A673 (cell line): ENCODE measurements at regions not wholly inside any gene's neighbourhood (a gene's known extent, or its start where the extent isn't known, plus 50 kb on each side); places are given as distances from the start of the nearest gene placed in this dataset.

Experiments
- BruUV-seq: library from RNA; stranded (reverse); fragments of 400-500 nt; replicated peaks from 2 replicates; lab custom pipeline; 2021; lab: Mats Ljungman, UMichigan
- CTCF ChIA-PET: fragments of 300-600 bp; sonication (Branson Sonifier 250); formaldehyde crosslinking; loops from one replicate; lab custom pipeline; 2022; ENCODE audit warnings: antibody characterized with exemption; lab: Charles Lee
- POLR2A ChIA-PET: fragments of 300-600 bp; sonication (Branson Sonifier 250); formaldehyde crosslinking; loops from one replicate; lab custom pipeline; 2022; ENCODE audit warnings: antibody characterized with exemption; ENCODE audit not compliant: low non-redundant PET; lab: Charles Lee
- DNase-seq: peaks from one replicate; pipeline ENCODE4 v3.0.0-alpha.2; 2015; ENCODE audit warnings: low spot score
- H3K27ac ChIP-seq: fragments of 200-600 bp; sonication (generic); 2 replicates; pipeline ENCODE4 v1.5.1; 2016; ENCODE audit warnings: mixed run types, low read depth, mild to moderate bottlenecking, mixed read lengths, antibody characterized with exemption, low read length; ENCODE audit not compliant: poor library complexity, severe bottlenecking
- H3K27me3 ChIP-seq: fragments of 200-600 bp; sonication (generic); replicated peaks from 2 replicates; pipeline ENCODE4 v1.6.1; 2017; ENCODE audit warnings: mixed run types, low read depth, mild to moderate bottlenecking, mixed read lengths, antibody characterized with exemption, low read length; ENCODE audit not compliant: insufficient read depth, poor library complexity
- H3K36me3 ChIP-seq: fragments of 200-600 bp; sonication (generic); 2 replicates; pipeline ENCODE4 v1.6.1; 2016; ENCODE audit warnings: mixed run types, mild to moderate bottlenecking, mixed read lengths, antibody characterized with exemption, low read length; ENCODE audit not compliant: insufficient read depth, poor library complexity, severe bottlenecking
- H3K4me1 ChIP-seq: fragments of 200-600 bp; sonication (generic); 2 replicates; pipeline ENCODE4 v1.6.1; 2017; ENCODE audit warnings: mixed run types, mild to moderate bottlenecking, mixed read lengths, antibody characterized with exemption, low read length; ENCODE audit not compliant: insufficient read depth, poor library complexity, severe bottlenecking
- H3K4me3 ChIP-seq: fragments of 200-600 bp; sonication (generic); 2 replicates; pipeline ENCODE4 v1.5.1; 2016; ENCODE audit warnings: low read depth, mixed run types, mild to moderate bottlenecking, mixed read lengths, low read length; ENCODE audit not compliant: poor library complexity, severe bottlenecking
- H3K9me3 ChIP-seq: fragments of 200-600 bp; sonication (generic); 2 replicates; pipeline ENCODE4 v1.6.1; 2016; ENCODE audit warnings: mixed run types, low read depth, mild to moderate bottlenecking, mixed read lengths, antibody characterized with exemption, low read length; ENCODE audit not compliant: poor library complexity, severe bottlenecking
- CTCF ChIP-seq: fragments of 300-800, 200-600 bp; sonication (generic); conservative IDR thresholded peaks from 2 replicates; pipeline ENCODE4 v1.5.1; 2017; ENCODE audit warnings: low read depth, mild to moderate bottlenecking, antibody characterized with exemption, low read length, moderate library complexity, mixed read lengths
- EZH2 ChIP-seq: fragments of 200-600 bp; sonication (generic); IDR thresholded peaks from 2 replicates; pipeline ENCODE4 v1.6.1; 2017; ENCODE audit warnings: borderline replicate concordance, low read depth, mild to moderate bottlenecking, mixed read lengths, antibody characterized with exemption, low read length; ENCODE audit not compliant: poor library complexity, severe bottlenecking
- intact Hi-C: fragments of 100-400 bp; cut with micrococcal nuclease; formaldehyde crosslinking; loops from one replicate; pipeline ENCODE4 v1.10.0; 2022; ENCODE audit not compliant: unreplicated experiment

- H3K4me3 ChIP-seq, result no peak overlapping the region
- no peaks in the 10 kb centered on the region for H3K27me3 ChIP-seq
- H3K36me3 ChIP-seq, result no peaks in the 10 kb centered on the region
- no peak overlapping the region for H3K27ac ChIP-seq
- ChIA-PET POLR2A (no interaction called here), CTCF (no interaction called here)
- no peak for DNase-seq
- intact Hi-C loops, result no loop called here
- no peaks in the 10 kb centered on the region for H3K4me1 ChIP-seq
- TF ChIP-seq CTCF (no peak), EZH2 (no peak)
- no peaks in the 10 kb centered on the region for H3K9me3 ChIP-seq
- BruUV-seq, result no TSS peak
Observed at GRCh38 chr6:86142326-86142725, 499.6 kb upstream of the SYNCRIP start.

- POLR2A ChIA-PET, result no interaction called here
- CTCF ChIA-PET, result interaction anchor here (0.6 kb wide), 1 partner anchor 592 kb away, joined by 4 read pairs; no protein-coding TSS in a partner anchor
- TF ChIP-seq CTCF (no peak), EZH2 (no peak)
Observed at GRCh38 chr6:86128130-86128814, 485.6 kb upstream of the SYNCRIP start.

GRCh38 chr6:86122086-86122485 is 479.4 kb upstream of the SYNCRIP start:
- Histone ChIP-seq H3K27ac (no peak overlapping the region), H3K27me3 (no peaks in the 10 kb centered on the region), H3K36me3 (no peaks in the 10 kb centered on the region), H3K4me3 (no peak overlapping the region), H3K4me1 (no peaks in the 10 kb centered on the region), H3K9me3 (no peaks in the 10 kb centered on the region)
- no peak for DNase-seq
- BruUV-seq, result no TSS peak
- ChIA-PET POLR2A (no interaction called here), CTCF (no interaction called here)
- TF ChIP-seq EZH2 (no peak), CTCF (no peak)
- intact Hi-C loops, result no loop called here

More at GRCh38 chr6:86128130-86128814, 485.6 kb upstream of the SYNCRIP start:
- Histone ChIP-seq H3K4me1 (no peaks in the 10 kb centered on the region), H3K27ac (no peak overlapping the region), H3K36me3 (no peaks in the 10 kb centered on the region), H3K27me3 (no peaks in the 10 kb centered on the region), H3K9me3 (no peaks in the 10 kb centered on the region), H3K4me3 (no peak overlapping the region)
- BruUV-seq, result no TSS peak
- no peak for DNase-seq
- intact Hi-C loops, result no loop called here
